ENCODE measurements at regions not wholly inside any gene's neighbourhood (a gene's known extent, or its start where the extent isn't known, plus 50 kb on each side); places are given as distances from the start of the nearest gene placed in this dataset.

GRCh38 chr3:59698091-59698490 lies 648.3 kb upstream of the CFAP20DC start:
- ATAC-seq = no peak

GRCh38 chr3:59696783-59697182 lies 647.0 kb upstream of the CFAP20DC start:
- intact Hi-C loops (cut with DNase I, micrococcal nuclease) = no loop called here
- ATAC-seq (no peak), DNase-seq (no peak)
- TF ChIP-seq, protein P1, sequence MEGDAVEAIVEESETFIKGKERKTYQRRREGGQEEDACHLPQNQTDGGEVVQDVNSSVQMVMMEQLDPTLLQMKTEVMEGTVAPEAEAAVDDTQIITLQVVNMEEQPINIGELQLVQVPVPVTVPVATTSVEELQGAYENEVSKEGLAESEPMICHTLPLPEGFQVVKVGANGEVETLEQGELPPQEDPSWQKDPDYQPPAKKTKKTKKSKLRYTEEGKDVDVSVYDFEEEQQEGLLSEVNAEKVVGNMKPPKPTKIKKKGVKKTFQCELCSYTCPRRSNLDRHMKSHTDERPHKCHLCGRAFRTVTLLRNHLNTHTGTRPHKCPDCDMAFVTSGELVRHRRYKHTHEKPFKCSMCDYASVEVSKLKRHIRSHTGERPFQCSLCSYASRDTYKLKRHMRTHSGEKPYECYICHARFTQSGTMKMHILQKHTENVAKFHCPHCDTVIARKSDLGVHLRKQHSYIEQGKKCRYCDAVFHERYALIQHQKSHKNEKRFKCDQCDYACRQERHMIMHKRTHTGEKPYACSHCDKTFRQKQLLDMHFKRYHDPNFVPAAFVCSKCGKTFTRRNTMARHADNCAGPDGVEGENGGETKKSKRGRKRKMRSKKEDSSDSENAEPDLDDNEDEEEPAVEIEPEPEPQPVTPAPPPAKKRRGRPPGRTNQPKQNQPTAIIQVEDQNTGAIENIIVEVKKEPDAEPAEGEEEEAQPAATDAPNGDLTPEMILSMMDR (IDR thresholded peaks at IDR 0.05) = no peak
- no peaks in the 10 kb centered on the region for H3K4me1 ChIP-seq (ENCODE audit: low read depth)
- no peak overlapping the region for H3K4me3 ChIP-seq
- no peaks in the 10 kb centered on the region for H3K9me3 ChIP-seq
- no peaks in the 10 kb centered on the region for H3K36me3 ChIP-seq (ENCODE audit: low read depth)

More at GRCh38 chr3:59698091-59698490, 648.3 kb upstream of the CFAP20DC start:
- Histone ChIP-seq H3K36me3 (ENCODE audit: low read depth) (no peaks in the 10 kb centered on the region), H3K4me1 (ENCODE audit: low read depth) (no peaks in the 10 kb centered on the region), H3K4me3 (no peak overlapping the region), H3K9me3 (no peaks in the 10 kb centered on the region)
- no peak for DNase-seq
- intact Hi-C loops (cut with DNase I, micrococcal nuclease) = no loop called here
- TF ChIP-seq, protein P1 (IDR thresholded peaks at IDR 0.05) = no peak

DNA sequence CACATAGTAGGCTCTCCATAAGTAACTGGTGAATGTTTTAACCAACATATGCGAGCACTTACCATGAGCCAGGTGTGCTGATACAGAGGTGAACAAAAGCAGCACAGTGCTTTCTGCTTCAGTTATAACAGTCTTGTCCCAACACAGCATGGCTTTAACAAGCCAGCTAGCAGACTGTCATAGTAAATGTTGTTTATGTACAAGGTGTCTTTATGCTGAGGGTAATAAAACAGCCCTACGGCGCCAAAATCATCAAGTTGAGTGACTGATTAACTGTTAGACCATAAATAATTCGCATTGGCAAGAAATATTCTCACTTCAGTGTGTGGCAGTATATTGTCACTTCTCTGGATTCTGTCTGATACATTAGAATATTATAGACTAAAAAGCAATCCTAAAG lies 646.0 kb upstream of the CFAP20DC start:
- H3K9me3 ChIP-seq = no peaks in the 10 kb centered on the region
- no peaks in the 10 kb centered on the region for H3K36me3 ChIP-seq (ENCODE audit: low read depth)
- intact Hi-C loops (cut with DNase I, micrococcal nuclease) = no loop called here
- no peaks in the 10 kb centered on the region for H3K4me1 ChIP-seq (ENCODE audit: low read depth)
- DNase-seq (peak in 1 of 3 donors; percentile 12), ATAC-seq (peak; percentile 65)
- TF ChIP-seq, protein P1 (IDR thresholded peaks at IDR 0.05) = no peak
- no peak overlapping the region for H3K4me3 ChIP-seq

DNA sequence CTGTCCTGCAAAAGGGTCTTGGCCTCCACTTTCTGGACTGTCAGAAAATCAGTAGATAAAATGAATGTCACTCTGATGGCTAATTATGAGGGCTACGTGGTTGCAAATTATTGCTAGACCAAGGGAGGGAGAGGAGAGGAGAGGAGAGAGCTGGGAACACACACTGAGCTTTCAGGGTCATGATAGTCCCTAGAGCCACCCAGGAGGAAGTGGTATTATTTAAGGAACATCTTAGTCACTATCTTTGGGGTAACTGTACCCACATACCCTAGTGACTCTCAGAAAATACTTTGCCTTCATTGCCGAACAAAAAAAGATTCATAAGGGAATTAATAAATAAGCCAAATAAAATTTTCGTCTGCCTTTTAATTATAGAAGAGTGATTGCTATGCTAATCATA lies 642.3 kb upstream of the CFAP20DC start:
- Histone ChIP-seq H3K9me3 (no peaks in the 10 kb centered on the region), H3K4me3 (no peak overlapping the region), H3K36me3 (ENCODE audit: low read depth) (no peaks in the 10 kb centered on the region), H3K4me1 (ENCODE audit: low read depth) (no peaks in the 10 kb centered on the region)
- no peak for DNase-seq
- TF ChIP-seq, protein P1 (IDR thresholded peaks at IDR 0.05) = no peak
- intact Hi-C loops (cut with DNase I, micrococcal nuclease) = no loop called here
- ATAC-seq = no peak

DNA sequence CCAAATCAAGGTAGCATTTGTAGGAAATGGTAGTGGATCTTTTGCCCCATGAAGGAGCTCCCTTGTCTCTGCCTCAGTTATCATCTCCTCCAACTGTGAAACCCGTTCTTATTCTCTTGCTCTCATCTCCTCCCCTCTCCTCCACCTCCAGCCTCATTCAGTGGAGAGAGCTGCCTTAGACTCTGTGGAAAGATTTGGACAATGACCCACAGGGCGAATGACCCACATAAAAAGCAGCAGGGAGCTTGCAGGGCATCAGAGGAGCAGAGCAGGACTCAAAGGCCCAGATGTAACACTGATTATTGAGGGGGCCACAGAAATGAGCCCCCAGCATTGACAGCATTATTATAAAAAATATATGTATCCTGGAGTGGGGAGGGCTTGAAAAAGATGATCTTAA lies 641.1 kb upstream of the CFAP20DC start:
- ATAC-seq (no peak), DNase-seq (no peak)
- Histone ChIP-seq H3K9me3 (no peaks in the 10 kb centered on the region), H3K4me1 (ENCODE audit: low read depth) (no peaks in the 10 kb centered on the region), H3K4me3 (no peak overlapping the region), H3K36me3 (ENCODE audit: low read depth) (no peaks in the 10 kb centered on the region)
- TF ChIP-seq, protein P1 (IDR thresholded peaks at IDR 0.05) = no peak
- intact Hi-C loops (cut with DNase I, micrococcal nuclease) = no loop called here

DNA sequence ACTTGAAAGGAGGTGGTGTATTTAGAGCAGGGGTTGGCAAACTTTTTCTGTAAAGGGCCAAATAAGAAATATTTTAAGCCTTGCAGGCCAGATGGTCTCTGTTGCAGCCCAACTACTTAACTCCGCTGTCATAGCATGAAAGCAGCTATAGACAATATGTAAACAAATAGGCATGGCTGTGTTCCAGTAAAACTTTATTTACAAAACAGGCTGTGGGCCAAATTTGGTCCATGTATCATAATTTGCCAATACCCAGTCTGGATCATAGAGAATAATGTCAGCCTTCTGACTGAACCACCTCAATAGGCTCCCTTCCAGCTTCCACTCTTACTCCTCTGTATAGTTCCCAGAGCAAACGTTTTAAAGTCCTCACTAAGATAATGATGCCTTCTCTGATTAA lies 638.8 kb upstream of the CFAP20DC start:
- no peak for ATAC-seq
- no peak for DNase-seq
- no peak overlapping the region for H3K4me3 ChIP-seq
- no peaks in the 10 kb centered on the region for H3K36me3 ChIP-seq (ENCODE audit: low read depth)
- TF ChIP-seq, protein P1 (IDR thresholded peaks at IDR 0.05) = no peak
- H3K4me1 ChIP-seq (ENCODE audit: low read depth) = no peaks in the 10 kb centered on the region
- no peaks in the 10 kb centered on the region for H3K9me3 ChIP-seq
- intact Hi-C loops (cut with DNase I, micrococcal nuclease) = no loop called here

Data from mucosa of descending colon (tissue), 3 donors.